NCI-H226 (cell line): ENCODE measurements at regions not wholly inside any gene's neighbourhood (a gene's known extent, or its start where the extent isn't known, plus 50 kb on each side); places are given as distances from the start of the nearest gene placed in this dataset.

Source experiments
- DNase-seq: peaks from one replicate; pipeline ENCODE4 v3.0.0-alpha.2; 2015

- DNase-seq = no peak
These were observed 94.4 kb upstream of the STEAP4 start for GRCh38 chr7:88401009-88401623.

GRCh38 chr7:88399696-88400240 lies 93.1 kb upstream of the STEAP4 start:
- no peak for DNase-seq

- DNase-seq = no peak
These were observed 92.3 kb upstream of the STEAP4 start for GRCh38 chr7:88399036-88399435.

- DNase-seq = no peak
These were observed 91.8 kb upstream of the STEAP4 start for GRCh38 chr7:88398459-88398858.

GRCh38 chr7:88396948-88397322 lies 90.2 kb upstream of the STEAP4 start:
- no peak for DNase-seq

- DNase-seq = no peak
These were observed 89.7 kb upstream of the STEAP4 start for GRCh38 chr7:88396295-88396947.

- DNase-seq = no peak
These were observed 89.0 kb upstream of the STEAP4 start for GRCh38 chr7:88395715-88396114.

GRCh38 chr7:88391247-88391646 lies 84.6 kb upstream of the STEAP4 start:
- DNase-seq = no peak

GRCh38 chr7:88387368-88387767 lies 80.7 kb upstream of the STEAP4 start:
- no peak for DNase-seq

GRCh38 chr7:88386665-88387156 lies 80.0 kb upstream of the STEAP4 start:
- peak; percentile 9 for DNase-seq

- DNase-seq = peak; percentile 16
These were observed 70.7 kb upstream of the STEAP4 start for GRCh38 chr7:88377434-88377833.

- DNase-seq = no peak
These were observed 62.0 kb upstream of the STEAP4 start for GRCh38 chr7:88368686-88369085.

GRCh38 chr7:88366845-88367244 lies 60.2 kb upstream of the STEAP4 start:
- DNase-seq = no peak

- no peak for DNase-seq
These were observed 57.2 kb upstream of the STEAP4 start for GRCh38 chr7:88363869-88364268.

- DNase-seq = no peak
These were observed 56.6 kb upstream of the STEAP4 start for GRCh38 chr7:88363249-88363648.

GRCh38 chr7:88361357-88361756 lies 54.7 kb upstream of the STEAP4 start:
- DNase-seq = no peak

GRCh38 chr7:88358881-88359280 lies 52.2 kb upstream of the STEAP4 start:
- DNase-seq = no peak

- no peak for DNase-seq
These were observed 51.8 kb upstream of the STEAP4 start for GRCh38 chr7:88358526-88358838.

- DNase-seq = no peak
These were observed 51.3 kb upstream of the STEAP4 start for GRCh38 chr7:88357781-88358525.

- DNase-seq = peak; percentile 33
These were observed 50.6 kb upstream of the STEAP4 start for GRCh38 chr7:88357294-88357693.
